ENCODE measurements at regions not wholly inside any gene's neighbourhood (a gene's known extent, or its start where the extent isn't known, plus 50 kb on each side); places are given as distances from the start of the nearest gene placed in this dataset.

DNA sequence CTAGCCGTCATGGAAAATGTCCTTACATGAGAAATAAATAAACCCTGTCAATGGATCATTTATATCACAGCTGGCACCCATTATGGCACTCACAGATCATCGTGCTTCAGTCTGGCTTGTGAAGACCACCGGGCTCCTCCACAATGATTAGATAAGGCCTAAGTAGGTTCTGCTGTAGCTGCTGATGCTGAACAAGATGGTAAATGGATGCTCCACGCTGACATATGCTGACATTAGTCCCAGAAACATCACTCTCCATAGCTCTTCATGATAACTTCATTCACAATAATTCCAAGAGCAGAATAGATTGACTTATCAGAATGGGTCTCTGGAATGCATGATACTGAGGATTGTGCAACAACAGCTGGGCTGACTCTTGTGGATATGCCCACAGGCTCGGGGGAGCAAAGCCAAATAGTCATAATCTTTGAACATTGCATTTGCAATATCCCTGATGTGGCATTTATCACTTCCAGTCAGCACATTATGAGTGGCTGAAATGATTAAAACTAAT lies 63.8 kb upstream of the RXFP2 start:
- TF ChIP-seq, protein P1, sequence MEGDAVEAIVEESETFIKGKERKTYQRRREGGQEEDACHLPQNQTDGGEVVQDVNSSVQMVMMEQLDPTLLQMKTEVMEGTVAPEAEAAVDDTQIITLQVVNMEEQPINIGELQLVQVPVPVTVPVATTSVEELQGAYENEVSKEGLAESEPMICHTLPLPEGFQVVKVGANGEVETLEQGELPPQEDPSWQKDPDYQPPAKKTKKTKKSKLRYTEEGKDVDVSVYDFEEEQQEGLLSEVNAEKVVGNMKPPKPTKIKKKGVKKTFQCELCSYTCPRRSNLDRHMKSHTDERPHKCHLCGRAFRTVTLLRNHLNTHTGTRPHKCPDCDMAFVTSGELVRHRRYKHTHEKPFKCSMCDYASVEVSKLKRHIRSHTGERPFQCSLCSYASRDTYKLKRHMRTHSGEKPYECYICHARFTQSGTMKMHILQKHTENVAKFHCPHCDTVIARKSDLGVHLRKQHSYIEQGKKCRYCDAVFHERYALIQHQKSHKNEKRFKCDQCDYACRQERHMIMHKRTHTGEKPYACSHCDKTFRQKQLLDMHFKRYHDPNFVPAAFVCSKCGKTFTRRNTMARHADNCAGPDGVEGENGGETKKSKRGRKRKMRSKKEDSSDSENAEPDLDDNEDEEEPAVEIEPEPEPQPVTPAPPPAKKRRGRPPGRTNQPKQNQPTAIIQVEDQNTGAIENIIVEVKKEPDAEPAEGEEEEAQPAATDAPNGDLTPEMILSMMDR (IDR thresholded peaks at IDR 0.05; ENCODE audit: extremely low read depth in 1 of 2, insufficient read depth in 1 of 2, low read depth in 1 of 2, low read length in 2 of 2), result no peak
- no peak for TF ChIP-seq EZH2 (IDR thresholded peaks at IDR 0.05; ENCODE audit: borderline replicate concordance, low read depth, low read length, severe bottlenecking)
- no peak for TF ChIP-seq POLR2AphosphoS5 (IDR thresholded peaks at IDR 0.05; ENCODE audit: insufficient read depth, low read depth, low read length)
- no peak for TF ChIP-seq POLR2A (IDR thresholded peaks at IDR 0.05; ENCODE audit: low read depth, low read length)
- TF ChIP-seq MYC (IDR thresholded peaks at IDR 0.05; ENCODE audit: low read depth, low read length), result no peak
- no peak for TF ChIP-seq FOS (IDR thresholded peaks at IDR 0.05; ENCODE audit: borderline replicate concordance, insufficient read depth, low read length)
- no peak for TF ChIP-seq JUN (IDR thresholded peaks at IDR 0.05; ENCODE audit: borderline replicate concordance, insufficient read depth, insufficient read length, low read depth)

Measured in endothelial cell of umbilical vein (primary cell).